GM19463 (cell line): ENCODE measurements at regions not wholly inside any gene's neighbourhood (a gene's known extent, or its start where the extent isn't known, plus 50 kb on each side); places are given as distances from the start of the nearest gene placed in this dataset.
"Not testable (repeated sequence)": the region's sequence is repeated elsewhere in the genome, so short reads cannot be mapped to it uniquely, and the experiment has no call there.

Source experiments
- ATAC-seq: cut with Tn5 transposase; IDR thresholded peaks from one replicate; pipeline ENCODE4 v1.9.1; 2021; ENCODE audit warnings: mild to moderate bottlenecking, moderate library complexity; ENCODE audit not compliant: unreplicated experiment

DNA sequence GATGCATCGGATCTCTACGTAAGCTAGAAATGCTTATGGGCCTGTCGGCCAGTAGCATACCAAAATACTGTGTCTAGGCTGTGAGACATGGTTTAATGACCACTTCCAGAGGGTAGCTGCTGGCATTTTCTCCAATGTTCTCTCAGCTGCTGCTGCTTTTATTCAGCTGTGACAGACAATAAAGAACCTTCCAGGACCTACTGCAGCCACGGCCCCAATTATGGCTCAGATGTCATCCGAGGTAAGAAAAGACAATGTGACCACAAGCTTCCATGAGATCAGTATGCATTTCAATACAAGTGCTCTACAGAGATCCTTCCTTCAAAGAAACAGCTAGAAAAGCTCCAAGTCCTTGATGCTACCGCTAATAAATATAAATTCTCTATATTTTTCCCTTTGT is 256.2 kb downstream of the SDHAF3 start:
- no peak for ATAC-seq

GRCh38 chr7:97377713-97378112 is 260.2 kb downstream of the SDHAF3 start:
- ATAC-seq: no peak

GRCh38 chr7:97381815-97382554 is 264.5 kb downstream of the SDHAF3 start:
- no peak for ATAC-seq

- no peak for ATAC-seq
Measured at GRCh38 chr7:97390052-97390451, 272.6 kb downstream of the SDHAF3 start.

- ATAC-seq: no peak
Measured at GRCh38 chr7:97390915-97391593, 273.6 kb downstream of the SDHAF3 start.

- no peak for ATAC-seq
Measured at GRCh38 chr7:97401398-97401797, 283.9 kb downstream of the SDHAF3 start.

GRCh38 chr7:97405835-97406234 is 288.3 kb downstream of the SDHAF3 start:
- no peak for ATAC-seq

GRCh38 chr7:97407106-97407505 is 289.6 kb downstream of the SDHAF3 start:
- ATAC-seq: no peak

- ATAC-seq: no peak
Measured at GRCh38 chr7:97409346-97409745, 291.8 kb downstream of the SDHAF3 start.

GRCh38 chr7:97418312-97418711 is 300.8 kb downstream of the SDHAF3 start:
- ATAC-seq: no peak

DNA sequence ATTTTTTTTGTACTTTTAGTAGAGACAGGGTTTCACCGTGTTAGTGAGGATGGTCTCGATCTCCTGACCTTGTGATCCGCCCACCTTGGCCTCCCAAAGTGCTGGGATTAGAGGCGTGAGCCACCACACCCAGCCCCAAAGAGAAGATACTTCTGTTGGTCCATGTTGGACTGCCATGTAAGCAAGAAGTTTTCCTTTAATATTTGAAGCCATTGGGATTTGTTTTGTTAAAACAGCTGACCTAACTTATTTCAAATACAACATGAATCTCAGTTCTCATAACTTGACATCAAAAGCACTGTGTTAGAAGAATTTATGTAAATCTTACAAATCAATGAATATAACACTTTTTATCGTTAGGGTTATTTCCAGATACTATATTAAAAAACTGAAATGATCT is 302.4 kb downstream of the SDHAF3 start:
- no peak for ATAC-seq

DNA sequence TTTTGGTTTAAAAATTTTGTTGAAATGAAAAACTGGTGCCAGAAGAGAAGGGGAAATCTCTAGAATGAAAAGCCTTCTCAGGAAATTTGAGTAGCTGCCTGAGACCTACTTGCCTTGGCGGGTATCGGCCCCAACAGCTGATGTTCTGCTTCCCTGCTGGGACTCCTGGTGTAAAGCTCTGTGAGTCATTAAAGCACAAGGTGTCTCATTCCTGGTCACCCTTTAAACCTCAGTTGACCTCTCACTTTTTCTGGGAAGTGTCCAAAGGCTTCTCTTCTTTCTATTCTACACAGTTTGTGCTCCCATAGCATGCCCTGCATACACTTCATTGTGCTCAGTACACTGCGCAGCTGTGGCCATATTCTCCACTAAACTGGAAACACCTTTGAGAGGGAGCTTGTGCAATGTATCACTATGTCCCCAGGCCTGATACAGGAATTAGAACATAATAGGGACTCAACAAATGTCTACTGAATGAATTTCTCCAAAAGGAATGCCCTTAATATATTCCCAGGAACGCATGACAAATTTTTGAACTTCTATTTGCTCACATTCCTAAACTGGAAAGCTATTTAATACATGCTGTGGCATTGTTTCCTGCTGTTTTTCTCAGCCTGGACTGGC is 303.9 kb downstream of the SDHAF3 start:
- ATAC-seq: no peak

DNA sequence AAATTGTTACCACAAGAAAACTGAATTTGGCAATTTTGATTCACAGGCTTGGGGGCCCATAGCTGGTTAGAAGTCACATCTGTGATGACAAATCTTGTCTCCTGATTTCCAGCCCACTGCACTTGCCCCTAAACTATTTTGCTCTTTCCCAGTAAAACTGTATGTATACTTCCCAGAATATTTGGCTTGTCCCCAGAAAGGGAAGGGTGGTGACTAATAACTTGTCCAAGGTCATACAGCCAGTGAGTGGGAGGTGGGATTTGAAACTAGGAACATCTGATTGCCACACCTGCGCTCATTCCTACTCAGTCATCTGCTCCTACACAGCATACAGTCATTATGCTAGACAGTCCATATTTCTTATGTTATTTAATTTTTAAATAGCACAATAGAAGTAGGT is 304.5 kb downstream of the SDHAF3 start:
- no peak for ATAC-seq

GRCh38 chr7:97430006-97430405 is 301.9 kb upstream of the TAC1 start:
- no peak for ATAC-seq

DNA sequence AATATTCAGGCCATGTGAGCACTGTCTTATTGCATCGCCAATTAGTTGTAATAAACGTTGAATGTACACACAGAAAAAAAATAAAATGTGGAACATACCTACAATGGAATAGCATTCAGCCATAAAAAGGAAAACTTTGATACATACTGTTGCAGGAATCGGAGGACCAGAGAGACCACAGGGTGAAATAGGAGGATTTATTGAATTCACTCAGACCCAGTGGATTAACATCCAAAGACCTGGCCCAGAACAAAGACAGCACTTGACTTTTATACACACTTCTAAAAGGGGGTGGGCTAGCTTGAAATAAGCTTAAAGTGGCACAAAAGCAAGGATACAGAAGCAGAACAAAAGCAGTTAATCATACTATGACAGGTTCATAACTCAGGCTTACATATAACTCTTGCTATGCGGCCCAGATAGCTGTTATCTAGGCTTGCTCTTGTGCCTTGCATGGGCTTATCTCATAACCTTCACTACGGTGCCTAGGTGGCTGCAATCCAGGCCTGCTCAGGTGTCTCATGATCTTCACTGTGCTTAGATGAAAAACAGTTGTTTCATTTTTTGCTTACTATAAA is 292.2 kb upstream of the TAC1 start:
- no peak for ATAC-seq

DNA sequence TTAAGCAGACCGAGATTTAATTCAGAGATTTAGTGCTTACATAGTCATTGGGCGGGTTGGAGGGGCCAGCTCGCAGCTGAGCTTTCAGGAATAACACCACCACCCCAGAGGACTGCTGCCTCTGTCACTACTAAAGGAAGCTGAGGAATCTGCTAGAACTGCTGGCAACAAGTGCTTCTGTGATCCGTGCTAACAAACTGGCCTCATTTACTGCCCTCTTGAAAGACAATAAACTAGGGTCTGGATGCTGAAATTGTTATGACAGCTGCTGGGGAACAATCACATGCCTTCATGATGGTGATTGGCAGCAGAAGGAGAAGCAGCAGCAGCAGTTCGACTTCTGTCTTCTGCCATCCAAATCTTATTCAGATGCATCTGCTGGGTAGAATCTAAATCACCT is 285.5 kb upstream of the TAC1 start:
- no peak for ATAC-seq

- ATAC-seq: not testable (repeated sequence)
Measured at GRCh38 chr7:97449448-97449847, 282.4 kb upstream of the TAC1 start.

GRCh38 chr7:97450516-97450915 is 281.4 kb upstream of the TAC1 start:
- ATAC-seq: no peak

DNA sequence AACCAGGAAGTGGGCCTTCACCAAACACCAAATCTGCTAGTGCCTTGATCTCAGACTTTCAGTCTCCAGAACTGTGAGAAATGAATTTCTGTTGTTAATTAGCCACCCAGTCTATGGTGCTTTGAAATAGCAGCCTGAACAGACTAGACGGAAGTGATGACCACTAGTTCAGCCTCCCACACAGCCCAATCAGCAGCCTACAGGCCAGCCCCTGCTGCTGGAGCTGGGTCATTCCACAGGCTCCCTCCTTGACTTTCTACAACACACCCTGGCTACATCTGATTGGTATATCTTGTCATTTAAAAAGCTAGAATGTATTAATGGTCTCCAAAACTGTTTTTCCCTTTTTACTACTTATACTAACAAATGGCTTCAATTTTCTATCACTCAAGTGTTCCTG is 277.2 kb upstream of the TAC1 start:
- ATAC-seq: no peak

- ATAC-seq: no peak
Measured at GRCh38 chr7:97457054-97457453, 274.8 kb upstream of the TAC1 start.

GRCh38 chr7:97460433-97460832 is 271.5 kb upstream of the TAC1 start:
- ATAC-seq: no peak

DNA sequence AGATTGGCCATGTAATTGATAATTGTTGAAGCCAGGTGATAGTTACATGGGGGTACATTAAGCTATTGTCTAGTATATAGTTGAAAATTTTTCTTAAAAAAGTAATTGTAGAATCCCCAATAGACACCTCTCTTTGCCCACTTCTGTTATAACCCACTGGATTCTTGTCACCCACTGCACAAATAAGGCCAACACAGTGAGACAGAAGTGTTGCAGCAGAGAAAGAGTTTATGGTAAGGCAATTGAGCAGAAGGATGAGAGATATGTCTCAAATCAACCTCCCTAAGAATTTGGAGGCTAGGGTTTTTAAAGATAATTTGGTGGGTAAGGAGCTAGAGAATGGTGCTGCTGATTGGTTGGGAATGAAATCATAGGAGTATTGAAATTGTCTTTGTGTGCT is 270.3 kb upstream of the TAC1 start:
- ATAC-seq: no peak
